HCT116 (cell line): ENCODE measurements at regions not wholly inside any gene's neighbourhood (a gene's known extent, or its start where the extent isn't known, plus 50 kb on each side); places are given as distances from the start of the nearest gene placed in this dataset.

ENCODE experiments used
- CEBPB ChIP-seq: IDR thresholded peaks from 2 replicates; pipeline ENCODE4 v1.6.1; 2012; ENCODE audit warnings: low read depth
- CTCF ChIP-seq, 3 experiments: fragments of 200-600 bp in 1 of 3; sonication (generic) in 1 of 3; IDR thresholded peaks in 2 of 3; conservative IDR thresholded peaks in 1 of 3; 2 replicates each; pipeline ENCODE4 v1.5.1; 2012 to 2017; ENCODE audit warnings: low read depth in 2 of 3, low read length in 2 of 3, antibody characterized with exemption in 1 of 3, borderline replicate concordance in 1 of 3, control low read depth in 1 of 3, mild to moderate bottlenecking in 1 of 3, mixed read lengths in 1 of 3, mixed run types in 1 of 3, moderate library complexity in 1 of 3; ENCODE audit not compliant: insufficient read depth in 1 of 3
- JUND ChIP-seq: IDR thresholded peaks from 2 replicates; pipeline ENCODE4 v1.6.1; 2012
- RAD21 ChIP-seq: IDR thresholded peaks from 2 replicates; pipeline ENCODE4 v1.6.1; 2012; ENCODE audit warnings: low read depth, mild to moderate bottlenecking
- ZBTB33 ChIP-seq: IDR thresholded peaks from 2 replicates; pipeline ENCODE4 v1.6.1; 2011; ENCODE audit warnings: mild to moderate bottlenecking, low read length, moderate library complexity; ENCODE audit not compliant: insufficient replicate concordance; ENCODE audit errors: extremely low read depth

- TF ChIP-seq CTCF (IDR thresholded peaks at IDR 0.05 in 2 of 3, conservative IDR thresholded peaks at IDR 0.05 in 1 of 3; ENCODE audit: borderline replicate concordance in 1 of 3, insufficient read depth in 1 of 3, low read depth in 2 of 3, low read length in 2 of 3) (no peak), JUND (no peak), CEBPB (no peak), ZBTB33 (no peak), RAD21 (no peak)
These were observed 629.0 kb upstream of the DPP6 start for GRCh38 chr7:153423210-153423590.
